Stimulated activated CD8-positive, alpha-beta memory T cell treated with anti-CD3 and anti-CD28 coated beads, Interleukin-2, amount 100 ng/mL, for 48 hours (primary cell): ENCODE measurements at regions not wholly inside any gene's neighbourhood (a gene's known extent, or its start where the extent isn't known, plus 50 kb on each side); places are given as distances from the start of the nearest gene placed in this dataset.
"Not testable (repeated sequence)": the region's sequence is repeated elsewhere in the genome, so short reads cannot be mapped to it uniquely, and the experiment has no call there.

ENCODE experiments used
- DNase-seq, 2 donors: peaks; one replicate each; pipeline ENCODE4 v3.0.0-alpha.2; 2020; ENCODE audit warnings: low read depth in 2 of 2

GRCh38 chr9:89839449-89839848, 234.6 kb downstream of the GADD45G start:
- DNase-seq = no peak

- no peak for DNase-seq
Measured at GRCh38 chr9:89839952-89840351, 235.1 kb downstream of the GADD45G start.

GRCh38 chr9:89841456-89841855, 236.6 kb downstream of the GADD45G start:
- DNase-seq = no peak

GRCh38 chr9:89842267-89842768, 237.5 kb downstream of the GADD45G start:
- no peak for DNase-seq

- no peak for DNase-seq
Measured at GRCh38 chr9:89843074-89843473, 238.3 kb downstream of the GADD45G start.

GRCh38 chr9:89843591-89843990, 238.8 kb downstream of the GADD45G start:
- DNase-seq = no peak

GRCh38 chr9:89844075-89844474, 239.3 kb downstream of the GADD45G start:
- DNase-seq = no peak

GRCh38 chr9:89844535-89844934, 239.7 kb downstream of the GADD45G start:
- DNase-seq = no peak

GRCh38 chr9:89845321-89845720, 240.5 kb downstream of the GADD45G start:
- DNase-seq = no peak

GRCh38 chr9:89845862-89846261, 241.1 kb downstream of the GADD45G start:
- no peak for DNase-seq

GRCh38 chr9:89848060-89849040, 243.5 kb downstream of the GADD45G start:
- DNase-seq = no peak

GRCh38 chr9:89849096-89849495, 244.3 kb downstream of the GADD45G start:
- DNase-seq = no peak

- DNase-seq = no peak
Measured at GRCh38 chr9:89850153-89850552, 245.3 kb downstream of the GADD45G start.

- DNase-seq = no peak
Measured at GRCh38 chr9:89850631-89851325, 246.0 kb downstream of the GADD45G start.

- DNase-seq = no peak
Measured at GRCh38 chr9:89853161-89853560, 248.3 kb downstream of the GADD45G start.

- no peak for DNase-seq
Measured at GRCh38 chr9:89853931-89854330, 249.1 kb downstream of the GADD45G start.

GRCh38 chr9:89854715-89855475, 250.1 kb downstream of the GADD45G start:
- DNase-seq = no peak

- DNase-seq = not testable (repeated sequence)
Measured at GRCh38 chr9:89856296-89856695, 251.5 kb downstream of the GADD45G start.

- DNase-seq = not testable (repeated sequence)
Measured at GRCh38 chr9:89856950-89857349, 252.1 kb downstream of the GADD45G start.

- DNase-seq = not testable (repeated sequence)
Measured at GRCh38 chr9:89859842-89860241, 255.0 kb downstream of the GADD45G start.

- not testable (repeated sequence) for DNase-seq
Measured at GRCh38 chr9:89861371-89861770, 256.6 kb downstream of the GADD45G start.

GRCh38 chr9:89862316-89862715, 257.5 kb downstream of the GADD45G start:
- DNase-seq = no peak
